Fibroblast of peridontal ligament (primary cell): ENCODE measurements at regions not wholly inside any gene's neighbourhood (a gene's known extent, or its start where the extent isn't known, plus 50 kb on each side); places are given as distances from the start of the nearest gene placed in this dataset.
"Not testable (repeated sequence)": the region's sequence is repeated elsewhere in the genome, so short reads cannot be mapped to it uniquely, and the experiment has no call there.

ENCODE experiments used
- DNase-seq: peaks from one replicate; pipeline ENCODE4 v3.0.0-alpha.2; 2010; ENCODE audit errors: extremely low read depth

DNA sequence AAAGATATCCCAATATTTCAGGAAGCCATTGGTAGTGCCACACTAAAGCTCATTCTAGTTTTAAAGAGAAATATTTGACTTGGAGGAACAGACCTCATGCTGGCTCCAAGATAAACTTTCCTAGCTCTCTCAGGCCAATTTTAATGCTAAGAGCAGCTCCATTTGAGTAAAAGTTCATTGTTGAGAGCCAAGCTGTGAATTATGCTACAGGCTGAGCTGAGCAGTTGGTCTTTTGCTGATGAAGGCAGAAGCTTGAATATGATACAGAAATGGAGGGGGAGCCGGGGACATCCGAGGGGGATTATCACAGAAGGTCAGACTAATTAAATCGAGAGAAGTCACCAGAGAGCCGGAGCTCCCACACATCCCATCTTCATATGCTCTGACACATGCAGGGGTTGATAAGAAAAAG is 175.7 kb upstream of the AUTS2 start:
- no peak for DNase-seq

DNA sequence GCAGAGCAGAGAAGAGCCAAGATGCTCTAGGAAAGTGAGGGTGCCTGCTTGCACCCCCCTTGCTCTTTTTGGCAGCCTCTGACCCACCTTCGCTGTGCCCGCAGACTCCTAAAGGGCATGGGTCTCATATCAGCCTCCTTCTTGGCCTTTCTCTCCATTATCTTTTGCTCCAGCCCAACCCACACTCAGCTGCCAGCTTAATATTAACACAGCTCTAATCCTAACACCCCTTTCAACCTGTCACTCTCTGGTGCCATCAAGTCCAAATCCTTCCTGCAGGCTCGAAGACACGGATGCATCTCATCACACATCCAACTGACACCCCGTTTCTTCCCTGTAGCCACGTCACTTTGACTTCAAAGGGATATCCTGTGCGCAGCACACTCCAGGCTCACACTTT is 171.6 kb upstream of the AUTS2 start:
- DNase-seq, result no peak

DNA sequence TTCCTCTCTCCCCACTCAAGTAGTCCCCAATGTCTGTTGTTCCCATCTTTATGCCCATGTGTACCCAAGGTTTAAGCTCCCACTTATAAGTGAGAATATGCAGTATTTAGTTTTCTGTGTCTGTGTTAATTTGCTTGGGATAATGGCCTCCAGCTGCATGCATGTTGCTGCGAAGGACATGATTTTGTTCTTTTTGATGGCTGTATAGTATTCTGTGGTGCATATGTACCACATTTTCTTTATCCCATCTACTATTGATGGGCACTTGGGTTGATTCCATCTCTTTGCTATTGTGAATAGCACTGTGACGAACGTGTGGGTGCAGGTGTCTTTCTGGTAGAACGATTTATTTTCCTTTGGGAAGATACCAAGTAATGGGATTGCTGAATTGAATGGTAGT is 170.2 kb upstream of the AUTS2 start:
- DNase-seq, result no peak

DNA sequence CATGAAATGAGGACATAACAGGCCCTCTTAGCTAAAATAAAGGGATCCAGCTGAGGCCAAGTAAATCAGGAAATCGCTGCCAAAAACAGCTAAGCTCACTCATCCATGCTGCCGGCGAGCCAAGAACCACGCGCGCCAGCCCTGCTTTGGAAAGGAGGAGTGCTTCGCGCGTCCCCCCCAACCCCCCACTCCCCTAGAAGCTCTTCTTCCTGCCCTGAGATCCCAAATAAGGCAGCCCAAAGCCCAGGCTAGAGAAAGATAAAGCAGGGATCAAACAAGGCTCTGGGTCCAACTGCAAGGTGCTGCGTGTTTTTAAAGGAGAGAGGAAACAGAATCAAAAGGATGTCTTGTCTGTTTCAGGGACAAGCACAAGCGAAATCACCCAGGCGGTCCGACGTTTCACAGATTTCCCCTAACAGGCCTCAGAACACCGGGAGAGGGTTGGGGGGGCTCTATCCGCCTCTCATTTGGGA is 168.3 kb upstream of the AUTS2 start:
- no peak for DNase-seq

DNA sequence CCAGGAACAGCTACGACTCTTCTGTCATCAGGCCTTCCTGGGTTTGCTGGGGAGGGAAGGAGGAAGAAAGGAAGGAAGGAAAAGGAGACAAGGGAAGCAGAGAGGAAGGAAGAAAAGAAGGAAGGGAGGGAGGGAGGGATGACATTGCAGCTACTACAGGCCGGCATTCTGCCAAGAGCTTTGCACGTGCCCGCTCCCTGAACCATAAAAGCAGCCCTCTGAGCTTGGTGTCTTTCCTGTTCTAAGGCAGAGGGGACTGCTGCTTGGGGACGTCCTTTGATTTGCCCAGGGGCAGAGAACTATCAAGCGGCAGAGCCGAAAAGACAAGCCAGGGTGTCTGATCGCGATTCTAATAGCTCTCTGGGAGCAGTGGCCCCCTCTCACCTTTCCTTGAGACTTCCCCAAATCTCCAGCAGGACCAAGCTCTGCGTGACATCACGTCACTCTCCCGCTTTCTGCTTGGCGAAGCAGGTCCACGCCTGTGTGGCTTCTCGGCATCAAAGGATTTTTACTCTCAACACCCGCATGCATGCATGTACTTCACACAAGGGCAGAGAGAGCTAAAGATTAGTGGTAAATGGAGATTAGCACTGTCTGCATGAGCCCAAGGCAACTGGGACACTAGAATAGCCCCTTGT is 167.8 kb upstream of the AUTS2 start:
- DNase-seq, result no peak

DNA sequence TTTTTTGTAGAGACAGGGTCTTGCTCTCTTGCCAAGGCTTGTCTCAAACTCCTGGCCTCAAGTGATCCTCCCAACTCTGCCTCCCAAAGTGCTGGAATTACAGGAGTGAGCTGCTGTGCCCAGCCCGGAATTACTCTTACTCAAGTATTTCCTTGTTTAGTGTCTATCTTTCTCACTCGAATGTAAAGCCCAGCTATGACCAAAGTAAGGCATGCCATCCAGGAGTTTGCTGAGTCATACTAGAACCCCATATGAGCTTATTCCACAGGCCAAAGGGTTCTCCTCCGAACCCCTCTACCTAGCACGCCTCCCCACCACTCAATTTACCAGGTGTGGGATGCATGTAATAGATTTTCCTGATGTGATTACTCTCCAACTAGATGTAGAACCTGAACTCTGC is 166.6 kb upstream of the AUTS2 start:
- no peak for DNase-seq

DNA sequence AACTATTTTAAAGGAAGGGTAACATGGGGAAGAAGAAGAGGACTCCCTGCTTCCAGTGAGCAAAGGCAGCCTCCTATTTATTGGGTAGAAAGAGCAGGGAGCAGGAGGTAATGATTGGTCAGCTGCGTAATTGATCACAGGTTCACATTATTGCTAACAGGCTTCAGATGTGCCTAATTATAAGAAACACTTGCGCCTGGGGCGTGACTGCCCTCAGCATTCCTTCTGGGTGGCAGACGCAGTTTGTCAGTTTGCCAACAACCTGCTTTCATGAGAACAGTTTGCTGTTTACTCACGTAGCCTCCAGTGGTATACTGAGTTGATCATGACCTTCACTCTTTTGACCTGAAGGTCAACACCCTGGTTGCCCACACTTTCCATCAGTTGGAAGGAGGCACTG is 166.0 kb upstream of the AUTS2 start:
- DNase-seq, result not testable (repeated sequence)

DNA sequence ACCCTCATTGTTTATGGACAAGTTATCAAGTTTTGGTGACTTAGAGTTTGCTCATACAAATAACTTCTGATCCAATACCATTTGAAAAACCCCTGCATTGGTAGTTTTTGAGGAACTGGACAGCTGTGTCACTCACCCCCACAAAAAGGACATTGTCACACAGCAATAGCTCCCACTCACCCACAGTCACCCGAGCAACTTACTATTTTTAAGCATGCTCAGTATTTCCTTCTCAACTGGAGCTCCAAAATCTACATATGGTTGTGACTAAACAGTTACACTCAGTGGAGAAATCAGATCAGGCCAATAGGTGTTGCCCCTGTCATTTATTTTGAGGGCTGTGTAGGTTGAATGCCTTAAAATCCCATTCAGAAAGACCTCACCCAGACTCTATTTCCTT is 165.2 kb upstream of the AUTS2 start:
- no peak for DNase-seq

DNA sequence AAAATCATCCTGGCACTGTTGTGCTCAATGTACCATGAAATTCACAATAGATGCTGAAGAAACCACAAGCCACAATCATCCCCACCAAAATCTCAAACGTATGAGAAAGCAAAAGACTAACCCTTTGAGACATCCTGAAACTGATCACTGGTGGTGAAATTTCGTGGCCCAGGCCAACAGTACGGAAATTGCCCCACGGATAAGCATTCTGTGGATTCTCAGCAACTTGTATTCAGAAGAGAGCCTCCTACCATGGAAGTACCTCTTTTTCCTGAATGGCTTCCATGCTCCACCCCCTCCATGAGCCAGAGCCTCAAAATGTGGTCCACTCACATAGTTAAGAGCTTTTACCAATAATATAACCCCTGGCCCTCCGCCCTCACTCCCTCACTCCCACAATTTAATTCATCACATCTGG is 163.9 kb upstream of the AUTS2 start:
- no peak for DNase-seq

DNA sequence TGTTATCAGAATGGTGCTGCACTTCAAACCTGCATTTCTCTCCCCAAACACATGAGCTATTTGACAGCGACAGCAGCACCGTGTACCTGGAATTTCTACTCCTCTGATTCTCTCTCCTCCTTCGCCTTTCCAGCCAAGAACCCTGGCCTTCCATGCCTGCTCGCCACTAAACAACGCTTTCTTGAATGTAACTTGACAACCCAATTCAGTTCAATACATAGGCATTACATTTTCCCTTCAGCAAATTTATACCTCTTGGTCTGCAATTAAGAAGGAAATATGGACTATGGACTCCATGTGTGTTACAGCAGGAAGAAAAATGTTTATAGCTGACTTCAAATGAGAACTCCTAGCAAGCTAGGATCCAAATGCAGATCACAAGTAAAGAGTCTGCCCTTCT is 162.6 kb upstream of the AUTS2 start:
- DNase-seq, result no peak

DNA sequence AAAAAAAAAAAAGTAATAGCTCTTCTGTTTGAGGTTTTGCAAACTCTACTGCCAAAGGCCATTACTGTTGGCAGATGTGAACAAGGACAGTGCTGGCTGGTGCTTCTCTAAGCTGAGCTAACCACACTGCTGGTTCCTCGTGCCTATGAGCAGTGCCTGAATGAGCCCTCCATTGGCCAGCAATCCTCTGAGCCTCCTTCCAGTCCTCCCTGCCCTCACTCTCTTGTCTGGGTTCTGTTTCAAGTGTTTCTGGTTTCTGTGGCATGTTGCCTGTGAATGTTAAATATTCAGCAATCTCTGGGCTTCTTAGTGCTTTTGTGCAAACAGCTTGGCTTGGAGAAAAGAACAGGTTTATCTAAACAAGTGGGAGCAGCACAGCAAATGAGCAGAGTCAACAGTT is 161.3 kb upstream of the AUTS2 start:
- no peak for DNase-seq

DNA sequence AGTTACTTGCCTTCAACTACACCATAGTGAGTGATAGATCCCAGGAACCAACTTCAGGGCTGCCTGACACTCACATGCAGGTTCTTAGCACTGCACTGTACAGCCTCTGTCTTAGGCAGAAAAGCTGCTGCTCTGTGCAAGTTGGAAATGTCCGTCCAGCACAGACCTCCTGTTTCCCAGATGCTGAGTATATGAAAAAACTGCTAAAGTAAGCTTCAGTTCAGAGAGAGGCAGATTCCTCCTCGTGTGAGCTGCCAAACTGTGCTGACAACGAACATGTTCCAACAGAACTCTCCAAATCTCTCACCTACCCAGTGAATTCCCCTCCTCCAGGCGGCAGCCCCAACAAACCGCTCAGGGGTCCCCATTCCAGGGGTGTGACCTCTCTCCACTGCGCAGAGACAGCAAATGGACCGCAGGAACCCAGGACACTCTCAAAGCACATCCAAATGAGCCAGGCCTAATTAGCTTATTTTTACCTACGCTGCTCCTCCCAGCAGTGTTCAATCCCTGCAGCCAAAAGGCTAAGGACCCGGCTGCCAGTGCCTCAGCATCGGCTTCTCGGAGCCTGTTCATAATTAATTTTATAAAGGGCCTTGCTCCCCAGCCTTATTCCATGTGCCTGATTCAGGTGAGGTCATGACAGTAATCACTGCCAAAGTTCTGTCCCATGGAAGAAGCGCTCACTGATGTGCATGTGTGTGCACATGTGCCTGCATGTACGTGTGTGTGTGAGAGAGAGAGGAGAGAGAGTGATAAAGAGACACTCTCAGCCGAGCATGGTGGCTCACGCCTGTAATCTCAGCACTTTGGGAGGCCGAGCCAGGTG is 159.5 kb upstream of the AUTS2 start:
- DNase-seq, result no peak

DNA sequence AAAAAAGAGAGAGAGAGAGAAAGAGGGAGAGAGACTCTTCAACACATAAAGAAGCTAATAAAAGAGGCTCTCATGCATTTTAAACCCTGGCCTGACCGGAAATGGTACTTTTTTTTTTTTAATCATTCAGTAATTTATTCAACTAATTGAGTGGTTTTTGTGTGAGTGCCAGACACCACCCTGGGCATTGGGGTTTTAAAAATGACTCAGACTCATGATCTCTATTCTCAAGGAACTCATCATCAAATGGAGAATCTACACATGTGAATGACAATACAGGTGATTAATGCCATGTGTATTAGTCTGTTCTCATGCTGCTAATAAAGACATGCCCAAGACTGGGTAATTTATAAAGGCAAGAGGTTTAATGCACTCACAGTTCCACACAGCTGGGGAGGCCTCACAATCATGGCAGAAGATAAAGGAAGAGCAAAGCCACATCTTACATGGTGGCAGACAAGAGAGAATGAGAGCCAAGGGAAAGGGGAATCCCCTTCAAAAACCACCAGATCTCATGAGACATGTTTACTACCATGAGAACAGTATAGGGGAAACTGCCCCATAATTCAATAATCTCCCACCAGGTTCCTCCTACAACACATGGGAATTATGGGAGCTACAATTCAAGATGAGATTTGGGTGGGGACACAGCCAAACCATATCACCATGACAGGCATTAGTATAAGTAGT is 158.5 kb upstream of the AUTS2 start:
- no peak for DNase-seq

DNA sequence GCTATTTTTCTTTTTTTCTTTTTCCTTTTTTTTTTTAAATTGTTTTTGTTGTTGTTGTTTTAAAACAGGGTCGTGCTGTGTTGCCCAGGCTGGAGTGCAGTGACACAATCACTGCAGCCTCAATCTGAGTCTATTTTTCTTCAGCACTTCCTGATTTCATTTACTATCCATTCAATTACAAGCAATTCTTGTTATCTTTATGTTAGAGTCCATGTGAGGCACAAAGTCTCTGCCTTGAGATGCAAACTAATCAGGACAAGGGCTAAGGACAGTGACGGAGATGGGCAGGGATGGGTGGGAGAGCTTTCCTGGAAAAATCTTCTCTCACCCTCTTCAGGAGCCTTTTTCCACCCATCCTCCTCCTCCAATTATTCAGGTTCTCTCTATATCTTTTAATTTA is 157.3 kb upstream of the AUTS2 start:
- no peak for DNase-seq

DNA sequence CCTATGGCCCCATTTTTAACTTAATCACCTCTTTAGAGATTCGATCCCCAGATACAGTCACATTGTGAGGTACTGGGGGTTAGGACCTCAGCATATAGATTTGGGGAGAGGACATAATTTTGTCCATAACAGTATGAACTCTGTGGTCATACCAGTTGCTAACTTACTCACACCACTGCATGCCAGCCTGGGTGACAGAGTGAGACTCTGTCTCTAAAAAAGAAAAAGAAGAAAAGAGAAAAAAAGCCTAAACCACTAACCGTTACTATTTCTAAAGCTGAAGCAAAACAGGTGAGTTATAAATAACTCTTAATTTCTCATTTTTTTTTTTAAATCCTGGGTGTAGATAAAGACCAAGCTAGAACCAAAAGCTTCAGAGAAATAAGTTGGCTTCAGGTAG is 155.1 kb upstream of the AUTS2 start:
- DNase-seq, result no peak

DNA sequence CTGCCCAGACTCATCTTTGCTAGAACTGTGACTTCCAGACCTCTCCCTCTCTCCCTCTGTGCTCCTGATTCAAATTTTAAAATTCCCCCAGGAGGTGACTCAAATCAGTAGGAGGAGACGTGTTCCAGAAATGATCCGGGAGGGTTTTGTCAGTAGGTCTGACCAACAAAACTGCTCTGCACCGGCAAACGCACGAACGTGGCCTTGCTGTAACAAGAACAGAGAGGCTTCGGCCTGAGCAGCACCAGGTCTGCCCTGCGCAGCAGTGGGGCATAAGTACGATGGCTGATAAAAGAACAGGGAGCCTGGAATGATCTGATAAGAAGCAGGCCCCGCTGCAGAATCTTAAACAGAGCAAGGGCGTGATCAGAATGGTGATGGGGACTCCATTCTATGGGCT is 152.7 kb upstream of the AUTS2 start:
- no peak for DNase-seq

DNA sequence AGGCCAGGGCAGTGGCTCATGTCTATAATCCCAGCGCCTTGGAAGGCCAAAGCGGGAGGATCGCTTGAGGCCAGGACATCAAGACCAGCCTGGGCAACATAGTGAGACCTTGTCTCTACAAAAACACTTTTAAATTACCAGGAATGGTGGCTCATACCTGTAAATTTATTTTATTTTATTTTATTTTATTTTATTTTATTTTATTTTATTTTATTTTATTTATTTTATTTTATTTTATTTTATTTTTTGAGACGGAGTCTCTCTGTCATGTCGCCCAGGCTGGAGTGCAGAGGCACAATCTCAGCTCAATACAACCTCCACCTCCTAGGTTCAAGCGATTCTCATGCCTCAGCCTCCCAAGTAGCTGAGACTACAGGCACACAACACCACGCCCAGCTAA is 152.1 kb upstream of the AUTS2 start:
- not testable (repeated sequence) for DNase-seq

DNA sequence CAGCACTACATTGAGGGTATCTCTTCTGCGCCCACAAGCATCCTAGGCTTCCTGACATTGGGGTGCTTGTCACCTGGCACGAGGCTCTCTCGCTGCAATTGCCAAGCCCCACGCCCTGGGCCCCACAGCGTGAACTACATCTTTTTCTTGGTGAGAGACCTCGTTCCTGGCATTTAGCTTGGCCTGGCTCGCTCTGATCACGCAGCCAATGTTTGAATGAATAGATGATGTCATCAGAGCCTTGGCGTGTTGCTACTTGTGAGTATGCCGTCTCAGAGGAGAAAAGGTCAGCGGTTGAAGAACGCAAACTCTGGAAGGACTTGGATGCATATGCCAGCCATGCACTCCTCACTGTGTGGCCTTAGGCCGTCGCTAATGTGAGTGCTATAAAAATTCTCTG is 150.2 kb upstream of the AUTS2 start:
- DNase-seq, result no peak

DNA sequence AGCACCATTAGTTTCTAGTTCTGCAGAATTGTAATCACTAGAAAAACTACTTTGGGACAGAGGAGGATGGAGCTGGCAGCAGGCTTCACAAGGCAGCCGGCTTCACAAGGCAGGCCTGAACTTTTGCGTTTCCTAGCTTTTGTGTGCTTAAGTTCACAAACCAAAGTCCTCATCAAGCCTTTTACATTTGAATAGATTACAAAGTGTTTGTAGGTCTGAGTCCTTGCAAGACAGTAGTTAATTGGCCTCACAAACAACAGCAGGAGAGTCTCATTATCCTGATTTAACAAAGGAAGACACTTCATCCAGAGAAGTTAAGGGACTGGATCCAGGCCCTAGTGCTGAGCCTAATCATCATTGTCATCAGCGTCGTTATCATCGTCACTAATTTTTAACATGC is 147.8 kb upstream of the AUTS2 start:
- no peak for DNase-seq

DNA sequence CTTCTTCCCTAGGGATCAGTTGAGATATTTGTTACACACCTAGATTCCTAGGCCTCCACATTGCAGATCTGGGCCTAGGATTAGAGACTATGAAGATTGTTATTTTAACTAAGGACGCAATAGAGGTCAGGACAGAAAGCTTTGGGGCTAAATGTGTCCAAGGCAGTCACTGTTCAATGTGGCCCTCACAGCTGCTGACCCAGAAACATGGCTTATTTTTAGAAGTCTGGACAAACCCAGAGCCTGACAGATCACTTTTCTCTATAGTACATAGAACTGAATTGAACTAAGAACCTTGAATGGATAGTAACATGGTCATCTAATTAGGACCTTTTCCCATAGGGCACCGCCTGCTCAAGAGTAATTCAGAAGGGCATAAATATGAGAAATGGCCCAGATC is 146.6 kb upstream of the AUTS2 start:
- DNase-seq, result no peak

DNA sequence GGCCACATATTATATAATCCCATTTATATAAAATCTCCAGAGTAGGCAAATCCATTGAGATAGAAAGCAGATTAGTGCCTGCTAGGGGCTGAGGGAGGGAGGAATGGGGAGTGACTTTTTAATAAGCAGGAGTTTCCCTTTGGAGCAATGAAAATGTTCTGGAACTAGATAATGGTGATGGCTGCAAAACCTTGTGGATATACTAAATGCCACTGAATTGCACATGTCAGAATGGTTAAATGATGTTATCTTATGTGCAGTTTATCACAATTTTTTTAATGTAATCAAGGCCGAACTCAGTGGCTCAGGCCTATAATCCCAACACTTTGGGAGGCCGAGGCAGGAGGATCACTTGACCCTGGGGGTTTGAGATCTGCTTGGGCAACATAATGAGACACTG is 145.5 kb upstream of the AUTS2 start:
- DNase-seq, result no peak

DNA sequence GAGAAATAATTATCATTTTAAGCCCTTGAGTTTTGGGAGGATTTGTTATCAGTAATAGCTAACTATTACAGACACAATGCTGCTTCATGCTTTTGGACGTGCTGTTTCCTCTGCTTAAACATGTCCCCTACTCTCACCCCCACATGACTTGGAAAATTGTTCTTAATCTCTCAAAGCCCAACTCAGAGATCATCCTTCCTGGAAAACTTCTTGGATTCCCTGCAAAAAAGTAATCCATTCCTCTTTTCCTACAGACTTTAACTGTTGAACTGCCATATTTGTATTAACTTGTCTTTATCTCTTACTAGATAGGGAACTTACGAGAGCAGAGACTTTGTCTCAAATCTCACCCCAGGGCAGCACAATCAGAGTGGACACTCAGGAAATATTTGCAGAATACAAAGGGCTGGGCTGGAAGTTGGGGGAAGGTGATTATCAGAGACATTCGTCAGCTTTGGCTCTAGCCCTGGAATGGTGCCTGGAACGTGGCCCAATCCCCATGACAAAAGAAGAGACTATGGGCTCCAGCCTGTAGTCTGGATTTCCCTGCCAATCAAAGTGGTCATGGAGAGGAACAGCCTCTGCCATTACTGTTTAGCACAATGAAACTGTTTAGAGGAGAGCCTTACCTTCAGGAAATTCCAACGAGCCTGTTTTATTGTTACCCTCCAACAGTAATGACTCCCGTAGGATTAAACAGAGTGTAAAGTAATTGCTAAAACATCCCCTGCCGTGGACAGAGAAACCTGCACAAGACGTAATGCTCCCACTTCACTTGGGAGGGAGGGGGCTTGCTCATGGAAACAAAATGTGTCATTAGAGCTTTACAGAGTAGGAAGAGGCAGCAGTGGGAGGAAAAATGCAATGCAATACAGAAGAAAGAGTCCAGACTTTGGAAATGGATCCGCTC is 140.4 kb upstream of the AUTS2 start:
- no peak for DNase-seq
